Prostate gland (tissue), 2 donors: ENCODE measurements at regions not wholly inside any gene's neighbourhood (a gene's known extent, or its start where the extent isn't known, plus 50 kb on each side); places are given as distances from the start of the nearest gene placed in this dataset.

Experiments used
- DNase-seq: peaks from one replicate; pipeline ENCODE4 v3.0.0-alpha.2; 2019; ENCODE audit warnings: low spot score
- H3K27ac ChIP-seq, 2 donors: fragments of 200-600 bp; sonication (generic); 2 replicates each; pipeline ENCODE4 v1.5.1; 2017 to 2019
- H3K27me3 ChIP-seq: fragments of 200-600 bp; sonication (generic); replicated peaks from 2 replicates; pipeline ENCODE4 v1.5.1; 2019; ENCODE audit not compliant: insufficient read depth
- H3K36me3 ChIP-seq, 2 donors: fragments of 200-600 bp; sonication (generic); 1 replicate in 1 of 2; 2 replicates in 1 of 2; pipeline versions ENCODE4 v1.5.1 to v1.8.1; 2017 to 2019
- H3K4me1 ChIP-seq: fragments of 200-600 bp; sonication (generic); replicated peaks from 2 replicates; pipeline ENCODE4 v1.5.1; 2019
- H3K4me3 ChIP-seq, 2 donors: fragments of 200-600 bp; sonication (generic); 2 replicates each; pipeline ENCODE4 v1.5.1; 2017 to 2019
- H3K9me3 ChIP-seq: fragments of 200-600 bp; sonication (generic); 2 replicates; pipeline ENCODE4 v1.5.1; 2017
- POLR2A ChIP-seq: fragments of 450-650 bp; IDR thresholded peaks from one replicate; pipeline ENCODE4 v1.6.1; 2016; ENCODE audit warnings: antibody characterized with exemption, mild to moderate bottlenecking
- POLR2AphosphoS5 ChIP-seq: sonication (generic); formaldehyde crosslinking; IDR thresholded peaks from one replicate; pipeline ENCODE4 v1.6.1; 2017; ENCODE audit warnings: antibody characterized with exemption
- WGBS: methylation state at CpG from one replicate; pipeline ENCODE4 v1.1.5; 2018; 5-methylcytosine and 5-hydroxymethylcytosine counted together
- intact Hi-C: fragments of 100-400 bp; cut with DNase I; formaldehyde crosslinking; loops from one replicate; pipeline ENCODE4 v1.14.2; 2022
- TF ChIP-seq, protein P1 (sequence below), 4 experiments: fragments of 200-600 bp in 2 of 4; fragments of 450-650 bp in 2 of 4; sonication (generic) in 2 of 4; IDR thresholded peaks; 1 replicate in 3 of 4; 2 replicates in 1 of 4; pipeline ENCODE4 v1.5.1; 2016 to 2019; ENCODE audit warnings: antibody characterized with exemption in 4 of 4, mild to moderate bottlenecking in 2 of 4, moderate library complexity in 2 of 4

DNA sequence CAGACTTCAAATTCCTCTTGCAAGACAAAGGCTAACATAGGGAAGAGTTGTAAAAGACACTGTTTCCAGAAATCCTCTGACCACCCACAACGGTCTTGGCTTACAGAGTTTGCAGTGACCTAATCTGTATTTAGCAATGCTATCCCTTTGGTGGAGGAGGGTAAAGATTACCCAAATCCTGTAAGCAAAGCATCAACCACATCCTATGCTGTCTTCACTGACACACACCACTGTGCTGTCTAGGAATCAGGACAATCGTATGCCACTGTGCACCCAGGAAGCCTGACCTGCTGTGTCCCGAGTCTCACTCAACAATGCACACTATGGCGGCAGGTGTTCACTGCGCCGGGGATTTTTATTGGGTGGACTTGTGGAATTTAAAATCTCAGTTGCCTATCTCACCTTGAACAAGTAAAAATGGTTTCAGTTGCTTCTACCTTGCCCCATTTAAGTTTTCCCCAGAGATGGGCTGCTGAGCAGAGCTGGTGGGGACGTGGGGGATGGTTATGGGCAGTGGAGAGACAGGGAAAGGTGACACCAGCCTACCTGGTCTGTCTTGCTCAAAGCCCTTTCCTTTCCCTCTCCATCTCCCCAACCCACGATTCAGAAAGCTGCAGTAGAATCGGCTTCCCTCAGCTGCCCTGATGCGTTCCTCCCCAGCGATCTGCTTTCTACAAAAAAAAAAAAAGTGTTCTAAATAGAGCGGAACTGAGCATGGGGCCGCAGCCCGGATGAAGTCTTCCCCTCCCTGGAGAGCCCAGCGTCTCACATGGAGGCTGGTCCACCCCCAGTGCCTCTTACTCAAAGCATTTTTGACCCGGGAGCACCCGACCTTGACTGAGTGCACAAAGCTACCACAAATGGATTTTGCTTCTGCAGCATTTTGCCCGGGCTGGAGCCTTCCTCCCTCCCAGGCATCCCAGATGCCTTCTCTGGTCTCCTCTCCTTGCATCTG is 271.5 kb downstream of the SOX9 start:
- H3K36me3 ChIP-seq: no peaks in the 10 kb centered on the region
- no peak for DNase-seq
- H3K9me3 ChIP-seq: no peaks in the 10 kb centered on the region
- H3K4me1 ChIP-seq: peaks cover 7% of the 10 kb centered on the region
- H3K27me3 ChIP-seq: no peaks in the 10 kb centered on the region
- no peak overlapping the region for H3K4me3 ChIP-seq
- no peak for TF ChIP-seq POLR2AphosphoS5
- TF ChIP-seq, protein P1, sequence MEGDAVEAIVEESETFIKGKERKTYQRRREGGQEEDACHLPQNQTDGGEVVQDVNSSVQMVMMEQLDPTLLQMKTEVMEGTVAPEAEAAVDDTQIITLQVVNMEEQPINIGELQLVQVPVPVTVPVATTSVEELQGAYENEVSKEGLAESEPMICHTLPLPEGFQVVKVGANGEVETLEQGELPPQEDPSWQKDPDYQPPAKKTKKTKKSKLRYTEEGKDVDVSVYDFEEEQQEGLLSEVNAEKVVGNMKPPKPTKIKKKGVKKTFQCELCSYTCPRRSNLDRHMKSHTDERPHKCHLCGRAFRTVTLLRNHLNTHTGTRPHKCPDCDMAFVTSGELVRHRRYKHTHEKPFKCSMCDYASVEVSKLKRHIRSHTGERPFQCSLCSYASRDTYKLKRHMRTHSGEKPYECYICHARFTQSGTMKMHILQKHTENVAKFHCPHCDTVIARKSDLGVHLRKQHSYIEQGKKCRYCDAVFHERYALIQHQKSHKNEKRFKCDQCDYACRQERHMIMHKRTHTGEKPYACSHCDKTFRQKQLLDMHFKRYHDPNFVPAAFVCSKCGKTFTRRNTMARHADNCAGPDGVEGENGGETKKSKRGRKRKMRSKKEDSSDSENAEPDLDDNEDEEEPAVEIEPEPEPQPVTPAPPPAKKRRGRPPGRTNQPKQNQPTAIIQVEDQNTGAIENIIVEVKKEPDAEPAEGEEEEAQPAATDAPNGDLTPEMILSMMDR (IDR thresholded peaks at IDR 0.05): no peak
- TF ChIP-seq POLR2A: no peak
- 84% methylated on average over 18 of the region's 18 CpGs for WGBS
- no peak overlapping the region for H3K27ac ChIP-seq
- intact Hi-C loops: loop anchor here (10.0 kb wide), 1 partner anchor 52 kb away; no protein-coding TSS in a partner anchor

DNA sequence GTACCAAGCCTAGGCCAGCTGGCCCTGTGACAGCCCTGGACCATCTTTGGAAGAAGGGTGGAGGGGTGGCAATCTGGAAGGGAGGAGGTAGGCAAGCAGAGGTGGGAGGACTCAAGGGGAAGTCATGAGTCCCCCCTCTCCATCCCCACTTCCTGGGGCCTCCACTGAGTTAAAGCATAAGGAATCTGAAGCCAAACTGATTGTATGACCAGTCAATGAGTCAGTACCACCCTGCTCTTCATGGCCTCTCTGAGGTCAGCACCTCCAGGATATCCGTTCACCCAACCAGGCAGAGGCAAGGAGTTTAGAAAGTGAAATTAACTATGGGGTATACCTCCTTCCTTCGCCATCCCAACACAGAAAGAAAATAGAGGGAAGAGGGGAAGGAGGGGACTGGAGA is 272.7 kb downstream of the SOX9 start:
- H3K27me3 ChIP-seq: no peaks in the 10 kb centered on the region
- 94% methylated on average over 2 of the region's 2 CpGs for WGBS
- H3K4me3 ChIP-seq: no peak overlapping the region
- H3K27ac ChIP-seq: no peak overlapping the region
- no peaks in the 10 kb centered on the region for H3K36me3 ChIP-seq
- no peak for DNase-seq
- TF ChIP-seq POLR2A: no peak
- TF ChIP-seq, protein P1 (IDR thresholded peaks at IDR 0.05): no peak
- TF ChIP-seq POLR2AphosphoS5: no peak
- intact Hi-C loops: loop anchor here (10.0 kb wide), 1 partner anchor 51 kb away; no protein-coding TSS in a partner anchor
- H3K9me3 ChIP-seq: no peaks in the 10 kb centered on the region
- H3K4me1 ChIP-seq: peaks cover 7% of the 10 kb centered on the region

DNA sequence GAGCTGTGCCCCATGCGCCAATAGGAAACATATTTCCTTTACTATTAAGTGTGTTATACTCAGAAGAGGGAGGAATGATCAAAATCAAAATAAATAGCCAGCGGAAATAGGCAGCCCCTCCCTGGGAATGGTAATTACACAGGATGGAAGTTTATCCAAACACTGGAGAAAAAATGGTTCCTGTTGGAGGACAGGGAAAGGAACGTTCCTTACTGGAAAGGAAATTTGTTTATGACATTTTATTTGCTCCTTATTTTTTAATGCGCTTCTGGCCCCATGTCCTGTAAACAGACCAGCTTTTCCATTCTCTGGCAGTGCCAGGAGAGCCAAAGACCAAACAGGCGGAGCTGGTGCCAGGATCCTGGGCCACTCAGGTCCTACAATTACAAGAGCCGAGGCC is 273.7 kb downstream of the SOX9 start:
- no peaks in the 10 kb centered on the region for H3K27me3 ChIP-seq
- H3K9me3 ChIP-seq: no peaks in the 10 kb centered on the region
- no peaks in the 10 kb centered on the region for H3K36me3 ChIP-seq
- intact Hi-C loops: loop anchor here (10.0 kb wide), 1 partner anchor 50 kb away; no protein-coding TSS in a partner anchor
- peak overlapping the region; percentile 37 to 64 for H3K27ac ChIP-seq
- 57% methylated on average over 6 of the region's 6 CpGs for WGBS
- TF ChIP-seq, protein P1 (IDR thresholded peaks at IDR 0.05): no peak
- TF ChIP-seq POLR2A: no peak
- peak; percentile 63 for TF ChIP-seq POLR2AphosphoS5
- no peak overlapping the region for H3K4me3 ChIP-seq
- peak; percentile 39 for DNase-seq
- peaks cover 13% of the 10 kb centered on the region for H3K4me1 ChIP-seq

DNA sequence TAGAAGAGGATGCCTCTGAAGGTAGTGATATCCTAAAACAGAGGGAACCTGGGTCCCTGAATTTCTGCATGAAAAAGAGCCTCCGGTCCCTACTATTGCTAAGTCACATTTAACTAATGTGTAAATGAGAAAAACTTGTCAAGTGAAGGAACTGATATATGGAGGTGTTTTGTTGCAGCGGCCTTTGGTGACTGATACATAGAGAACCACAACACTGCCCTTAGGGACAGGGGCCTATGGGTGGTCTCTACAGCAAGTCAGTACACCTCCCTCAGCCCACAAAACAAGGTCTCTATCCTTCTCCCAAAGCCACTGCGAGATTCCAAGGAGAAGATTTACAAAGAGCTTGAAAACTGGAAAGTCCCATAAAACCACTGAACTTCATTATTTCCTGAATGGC is 275.3 kb downstream of the SOX9 start:
- H3K4me3 ChIP-seq: no peak overlapping the region
- WGBS: 84% methylated on average over 3 of the region's 3 CpGs
- intact Hi-C loops: loop anchor here (10.0 kb wide), 1 partner anchor 49 kb away; no protein-coding TSS in a partner anchor

More for the DNA sequence above, 275.3 kb downstream of the SOX9 start:
- Histone ChIP-seq H3K4me1 (peaks cover 13% of the 10 kb centered on the region), H3K27me3 (no peaks in the 10 kb centered on the region), H3K36me3 (no peaks in the 10 kb centered on the region), H3K9me3 (no peaks in the 10 kb centered on the region), H3K27ac (no peak overlapping the region)
- TF ChIP-seq, protein P1 (IDR thresholded peaks at IDR 0.05): no peak
- no peak for TF ChIP-seq POLR2A
- TF ChIP-seq POLR2AphosphoS5: no peak
- no peak for DNase-seq
